ENCODE measurements at regions not wholly inside any gene's neighbourhood (a gene's known extent, or its start where the extent isn't known, plus 50 kb on each side); places are given as distances from the start of the nearest gene placed in this dataset.

DNA sequence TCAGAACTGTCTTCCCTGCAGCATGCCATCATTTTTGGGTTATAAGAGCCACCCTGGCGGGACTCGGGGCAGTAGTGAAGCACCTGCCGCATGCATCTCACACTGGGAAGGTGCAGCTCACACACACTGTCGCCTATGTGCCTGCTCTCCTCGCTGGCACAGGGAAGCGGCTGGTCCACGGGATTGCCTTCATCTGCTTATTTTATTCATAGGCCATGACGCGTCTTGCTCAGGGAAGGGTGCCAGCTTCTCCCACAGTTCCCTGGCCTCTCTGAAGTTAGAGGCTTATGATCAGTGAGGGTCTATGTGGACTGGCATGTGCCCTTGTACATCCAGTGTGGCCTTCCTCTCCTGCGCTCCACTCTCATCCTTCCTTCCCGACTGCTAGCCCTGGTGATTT lies 150.0 kb downstream of the KLF12 start:
- no peaks in the 10 kb centered on the region for H3K27me3 ChIP-seq (ENCODE audit: low read length)
- intact Hi-C loops (cut with micrococcal nuclease), result no loop called here
- no TSS peak for BruUV-seq (replicated peaks)

DNA sequence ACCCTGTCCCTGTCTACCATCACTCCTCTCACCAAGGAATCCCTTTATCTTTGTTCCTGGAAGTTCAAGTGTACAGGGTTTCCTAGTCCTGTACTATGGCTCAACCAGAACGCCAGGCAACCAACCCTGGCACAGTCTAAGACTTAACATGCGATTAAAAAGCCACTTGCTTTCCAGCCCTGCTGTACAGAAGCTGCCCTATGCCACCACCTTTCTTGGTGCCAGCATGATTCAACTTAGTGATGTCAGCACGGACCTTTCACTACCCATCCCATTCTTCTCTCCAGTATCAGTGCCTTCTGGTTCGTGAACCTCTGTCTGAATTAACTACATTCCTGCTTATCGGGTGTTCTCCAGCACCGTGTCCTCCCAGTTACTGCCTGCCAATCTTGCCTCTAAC lies 151.1 kb downstream of the KLF12 start:
- TF ChIP-seq EZH2 (IDR thresholded peaks at IDR 0.05; ENCODE audit: low read length, unreplicated experiment), result no peak
- no peaks in the 10 kb centered on the region for H3K79me2 ChIP-seq (ENCODE audit: low read length)
- no peaks in the 10 kb centered on the region for H3F3A ChIP-seq (ENCODE audit: low read length, unreplicated experiment)
- H3K27me3 ChIP-seq (ENCODE audit: low read length), result no peaks in the 10 kb centered on the region
- H3K9ac ChIP-seq (ENCODE audit: low read length), result no peak overlapping the region
- DNase-seq (no peak), ATAC-seq (no peak; the same call in 1 of the 2 replicates)
- no peak overlapping the region for H3K4me2 ChIP-seq (ENCODE audit: low read length)
- no peaks in the 10 kb centered on the region for H4K20me1 ChIP-seq (ENCODE audit: low read length)
- ChIA-PET POLR2A (ENCODE audit: unreplicated experiment) (no interaction called here), CTCF (no interaction called here)
- H3K4me1 ChIP-seq (ENCODE audit: insufficient read depth, low read length), result no peaks in the 10 kb centered on the region
- intact Hi-C loops (cut with micrococcal nuclease), result no loop called here
- H3K27ac ChIP-seq (ENCODE audit: low read length), result no peak overlapping the region
- no peaks in the 10 kb centered on the region for H3K9me2 ChIP-seq (replicated peaks; ENCODE audit: low read length)
- H3K4me3 ChIP-seq (ENCODE audit: low read length), result no peak overlapping the region
- no peak overlapping the region for H2AFZ ChIP-seq (ENCODE audit: low read length)
- BruUV-seq (replicated peaks), result no TSS peak
- H3K36me3 ChIP-seq (ENCODE audit: low read depth, low read length), result no peaks in the 10 kb centered on the region
- no peaks in the 10 kb centered on the region for H3K9me3 ChIP-seq (ENCODE audit: low read length)

More for the DNA sequence above, 150.0 kb downstream of the KLF12 start:
- TF ChIP-seq, protein P1, sequence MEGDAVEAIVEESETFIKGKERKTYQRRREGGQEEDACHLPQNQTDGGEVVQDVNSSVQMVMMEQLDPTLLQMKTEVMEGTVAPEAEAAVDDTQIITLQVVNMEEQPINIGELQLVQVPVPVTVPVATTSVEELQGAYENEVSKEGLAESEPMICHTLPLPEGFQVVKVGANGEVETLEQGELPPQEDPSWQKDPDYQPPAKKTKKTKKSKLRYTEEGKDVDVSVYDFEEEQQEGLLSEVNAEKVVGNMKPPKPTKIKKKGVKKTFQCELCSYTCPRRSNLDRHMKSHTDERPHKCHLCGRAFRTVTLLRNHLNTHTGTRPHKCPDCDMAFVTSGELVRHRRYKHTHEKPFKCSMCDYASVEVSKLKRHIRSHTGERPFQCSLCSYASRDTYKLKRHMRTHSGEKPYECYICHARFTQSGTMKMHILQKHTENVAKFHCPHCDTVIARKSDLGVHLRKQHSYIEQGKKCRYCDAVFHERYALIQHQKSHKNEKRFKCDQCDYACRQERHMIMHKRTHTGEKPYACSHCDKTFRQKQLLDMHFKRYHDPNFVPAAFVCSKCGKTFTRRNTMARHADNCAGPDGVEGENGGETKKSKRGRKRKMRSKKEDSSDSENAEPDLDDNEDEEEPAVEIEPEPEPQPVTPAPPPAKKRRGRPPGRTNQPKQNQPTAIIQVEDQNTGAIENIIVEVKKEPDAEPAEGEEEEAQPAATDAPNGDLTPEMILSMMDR (conservative IDR thresholded peaks at IDR 0.05; ENCODE audit: low read depth, low read length), result no peak
- no peak for TF ChIP-seq EZH2phosphoT487 (IDR thresholded peaks at IDR 0.05; ENCODE audit: borderline replicate concordance, low read length)
- no peak for TF ChIP-seq EZH2 (IDR thresholded peaks at IDR 0.05; ENCODE audit: low read length, unreplicated experiment)
- no peak overlapping the region for H3K27ac ChIP-seq (ENCODE audit: low read length)
- no peaks in the 10 kb centered on the region for H3K79me2 ChIP-seq (ENCODE audit: low read length)
- no peak for DNase-seq
- H3K4me3 ChIP-seq (ENCODE audit: low read length), result no peak overlapping the region
- ChIA-PET POLR2A (ENCODE audit: unreplicated experiment) (no interaction called here), CTCF (no interaction called here)
- no peak overlapping the region for H3K4me2 ChIP-seq (ENCODE audit: low read length)
- no peaks in the 10 kb centered on the region for H3F3A ChIP-seq (ENCODE audit: low read length, unreplicated experiment)
- H3K4me1 ChIP-seq (ENCODE audit: insufficient read depth, low read length), result no peaks in the 10 kb centered on the region
- H3K9me3 ChIP-seq (ENCODE audit: low read length), result no peaks in the 10 kb centered on the region
- H4K20me1 ChIP-seq (ENCODE audit: low read length), result no peaks in the 10 kb centered on the region
- no peak overlapping the region for H2AFZ ChIP-seq (ENCODE audit: low read length)
- H3K9me2 ChIP-seq (replicated peaks; ENCODE audit: low read length), result no peaks in the 10 kb centered on the region
- no peaks in the 10 kb centered on the region for H3K36me3 ChIP-seq (ENCODE audit: low read depth, low read length)
- H3K9ac ChIP-seq (ENCODE audit: low read length), result no peak overlapping the region
- no peak for ATAC-seq

DNA sequence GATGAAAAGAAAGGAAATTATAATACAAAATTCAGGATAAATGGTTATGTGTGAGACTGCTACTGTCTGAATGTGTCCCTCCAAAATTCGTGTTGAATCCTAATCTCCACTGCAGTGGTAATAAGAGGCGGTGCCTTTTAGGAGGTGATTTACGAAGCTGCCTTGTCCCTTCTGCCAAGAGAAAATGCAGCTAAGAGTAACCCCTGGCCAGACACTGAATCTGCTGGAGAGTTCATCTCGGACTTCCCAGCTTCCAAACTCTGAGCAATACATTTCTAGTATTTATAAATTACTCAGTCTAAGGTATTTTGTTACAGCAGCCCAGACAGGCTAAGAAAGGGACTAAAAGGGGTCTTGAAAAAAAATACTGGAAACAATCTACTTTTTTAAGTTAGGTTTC lies 152.6 kb downstream of the KLF12 start:
- Histone ChIP-seq H3F3A (ENCODE audit: low read length, unreplicated experiment) (no peaks in the 10 kb centered on the region), H3K9me2 (replicated peaks; ENCODE audit: low read length) (no peaks in the 10 kb centered on the region), H2AFZ (ENCODE audit: low read length) (no peak overlapping the region), H3K79me2 (ENCODE audit: low read length) (no peaks in the 10 kb centered on the region), H3K9ac (ENCODE audit: low read length) (no peak overlapping the region), H3K27ac (ENCODE audit: low read length) (no peak overlapping the region), H3K9me3 (ENCODE audit: low read length) (no peaks in the 10 kb centered on the region), H4K20me1 (ENCODE audit: low read length) (no peaks in the 10 kb centered on the region), H3K4me1 (ENCODE audit: insufficient read depth, low read length) (no peaks in the 10 kb centered on the region), H3K4me2 (ENCODE audit: low read length) (no peak overlapping the region), H3K27me3 (ENCODE audit: low read length) (no peaks in the 10 kb centered on the region), H3K36me3 (ENCODE audit: low read depth, low read length) (no peaks in the 10 kb centered on the region), H3K4me3 (ENCODE audit: low read length) (no peak overlapping the region)
- intact Hi-C loops (cut with micrococcal nuclease), result no loop called here
- ATAC-seq (no peak), DNase-seq (no peak)
- ChIA-PET CTCF (no interaction called here), POLR2A (ENCODE audit: unreplicated experiment) (no interaction called here)
- TF ChIP-seq, protein P1 (conservative IDR thresholded peaks at IDR 0.05; ENCODE audit: low read depth, low read length), result no peak
- no peak for TF ChIP-seq EZH2phosphoT487 (IDR thresholded peaks at IDR 0.05; ENCODE audit: borderline replicate concordance, low read length)
- TF ChIP-seq EZH2 (IDR thresholded peaks at IDR 0.05; ENCODE audit: low read length, unreplicated experiment), result no peak
- BruUV-seq (replicated peaks), result no TSS peak

All from PC-3 (cell line).